NB4 (cell line): ENCODE measurements at regions not wholly inside any gene's neighbourhood (a gene's known extent, or its start where the extent isn't known, plus 50 kb on each side); places are given as distances from the start of the nearest gene placed in this dataset.
"Not testable (repeated sequence)": the region's sequence is repeated elsewhere in the genome, so short reads cannot be mapped to it uniquely, and the experiment has no call there.

Source experiments
- CTCF ChIP-seq: IDR thresholded peaks from one replicate; pipeline ENCODE4 v1.5.1; 2012; ENCODE audit warnings: low read depth, low read length
- MAX ChIP-seq: IDR thresholded peaks from 2 replicates; pipeline ENCODE4 v1.6.1; 2011; ENCODE audit warnings: low read depth, low read length
- MYC ChIP-seq: IDR thresholded peaks from 2 replicates; pipeline ENCODE4 v1.6.1; 2011; ENCODE audit warnings: low read depth, low read length
- POLR2A ChIP-seq: IDR thresholded peaks from 2 replicates; pipeline ENCODE4 v1.6.1; 2011; ENCODE audit warnings: mild to moderate bottlenecking; ENCODE audit not compliant: insufficient read length; ENCODE audit errors: extremely low read depth

- not testable (repeated sequence) for TF ChIP-seq CTCF, MAX, POLR2A, MYC
Measured at GRCh38 chr14:38921893-38922292, 181.1 kb downstream of the SEC23A start.
